ENCODE measurements at regions not wholly inside any gene's neighbourhood (a gene's known extent, or its start where the extent isn't known, plus 50 kb on each side); places are given as distances from the start of the nearest gene placed in this dataset.

DNA sequence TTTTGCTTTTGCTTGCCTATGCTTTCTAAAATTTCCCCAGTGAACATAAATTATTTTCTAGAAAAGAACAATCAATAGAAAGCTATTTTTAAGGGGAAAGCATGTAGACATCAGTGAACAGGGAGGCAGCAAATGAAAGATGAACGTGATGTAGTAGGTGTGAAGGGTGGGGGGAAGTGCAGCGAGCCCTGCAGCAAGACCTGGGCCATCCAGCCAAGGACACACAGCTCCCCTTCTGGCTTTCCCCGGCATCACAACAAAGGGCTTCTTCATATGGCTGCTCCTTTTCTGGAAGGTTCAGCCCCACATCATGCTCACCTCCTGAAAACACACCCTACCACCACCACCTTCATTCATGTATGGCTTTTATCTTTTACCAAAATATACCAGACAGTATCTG is 109.2 kb upstream of the ETS2 start:
- no peak overlapping the region for H3K27ac ChIP-seq
- TF ChIP-seq, protein P1, sequence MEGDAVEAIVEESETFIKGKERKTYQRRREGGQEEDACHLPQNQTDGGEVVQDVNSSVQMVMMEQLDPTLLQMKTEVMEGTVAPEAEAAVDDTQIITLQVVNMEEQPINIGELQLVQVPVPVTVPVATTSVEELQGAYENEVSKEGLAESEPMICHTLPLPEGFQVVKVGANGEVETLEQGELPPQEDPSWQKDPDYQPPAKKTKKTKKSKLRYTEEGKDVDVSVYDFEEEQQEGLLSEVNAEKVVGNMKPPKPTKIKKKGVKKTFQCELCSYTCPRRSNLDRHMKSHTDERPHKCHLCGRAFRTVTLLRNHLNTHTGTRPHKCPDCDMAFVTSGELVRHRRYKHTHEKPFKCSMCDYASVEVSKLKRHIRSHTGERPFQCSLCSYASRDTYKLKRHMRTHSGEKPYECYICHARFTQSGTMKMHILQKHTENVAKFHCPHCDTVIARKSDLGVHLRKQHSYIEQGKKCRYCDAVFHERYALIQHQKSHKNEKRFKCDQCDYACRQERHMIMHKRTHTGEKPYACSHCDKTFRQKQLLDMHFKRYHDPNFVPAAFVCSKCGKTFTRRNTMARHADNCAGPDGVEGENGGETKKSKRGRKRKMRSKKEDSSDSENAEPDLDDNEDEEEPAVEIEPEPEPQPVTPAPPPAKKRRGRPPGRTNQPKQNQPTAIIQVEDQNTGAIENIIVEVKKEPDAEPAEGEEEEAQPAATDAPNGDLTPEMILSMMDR (conservative IDR thresholded peaks at IDR 0.05) = no peak
- no peak for TF ChIP-seq ZFX (IDR thresholded peaks at IDR 0.05)

DNA sequence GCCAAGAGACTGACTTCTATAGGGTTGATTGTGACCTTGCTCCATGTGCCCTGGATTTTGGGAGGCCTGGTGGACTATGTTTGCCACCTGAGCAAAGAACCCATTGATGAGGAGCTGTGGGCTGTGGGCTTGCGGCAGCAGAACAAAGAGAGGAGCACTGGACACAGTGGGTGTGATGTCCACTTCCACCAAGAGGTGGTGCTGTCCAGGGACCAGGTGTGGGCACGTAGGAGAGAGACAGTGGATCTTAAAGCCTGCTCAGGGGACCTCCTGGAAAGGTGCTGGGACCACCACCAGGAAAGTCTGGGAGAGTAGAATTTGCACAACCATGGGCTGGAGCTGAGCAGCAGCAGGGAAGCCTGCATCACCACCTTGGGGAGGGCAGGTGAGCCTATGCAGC is 106.7 kb upstream of the ETS2 start:
- no peak overlapping the region for H3K27ac ChIP-seq
- no peak for TF ChIP-seq ZFX (IDR thresholded peaks at IDR 0.05)
- TF ChIP-seq, protein P1 (conservative IDR thresholded peaks at IDR 0.05) = peak; percentile 13

DNA sequence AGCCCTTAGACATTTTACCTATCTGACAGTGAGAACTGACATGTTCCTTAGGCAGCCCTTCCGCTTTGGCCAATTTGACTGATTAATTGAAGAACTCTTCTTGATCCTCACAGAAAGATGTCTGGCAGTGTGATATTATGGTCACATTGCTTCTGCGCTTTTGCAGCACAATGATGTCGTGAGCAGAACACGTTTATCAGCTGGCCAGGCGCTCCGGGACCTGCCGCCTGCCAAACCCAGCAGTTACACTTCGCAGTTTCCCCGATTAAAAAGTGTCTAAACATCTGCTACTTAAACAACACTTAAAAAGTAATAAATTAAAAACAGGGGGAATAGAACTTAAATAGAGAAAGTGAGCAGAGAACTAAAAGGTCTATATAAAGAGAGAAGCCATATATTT is 103.5 kb upstream of the ETS2 start:
- TF ChIP-seq, protein P1 (conservative IDR thresholded peaks at IDR 0.05) = no peak
- no peak for TF ChIP-seq ZFX (IDR thresholded peaks at IDR 0.05)
- no peak overlapping the region for H3K27ac ChIP-seq

DNA sequence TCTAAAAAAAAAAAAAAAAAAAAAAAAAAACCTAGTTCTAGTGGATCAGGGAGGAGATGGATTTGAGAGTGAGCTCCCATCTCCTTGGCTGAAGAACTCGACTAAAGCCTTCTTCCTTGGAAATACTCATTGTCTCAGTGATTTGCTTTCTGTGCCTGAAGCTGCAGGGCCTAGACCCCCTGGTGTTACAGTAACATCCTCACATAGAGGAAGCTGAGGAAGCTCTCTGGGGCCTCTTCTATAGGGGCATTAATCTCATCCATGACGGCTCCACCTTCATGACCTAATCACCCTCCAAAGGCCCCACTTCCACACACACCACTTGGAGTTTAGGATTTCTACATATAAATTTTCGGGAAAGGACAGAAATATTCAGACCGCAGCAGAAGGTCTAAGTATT is 95.9 kb upstream of the ETS2 start:
- no peak for TF ChIP-seq ZFX (IDR thresholded peaks at IDR 0.05)
- TF ChIP-seq, protein P1 (conservative IDR thresholded peaks at IDR 0.05) = no peak
- H3K27ac ChIP-seq = no peak overlapping the region

DNA sequence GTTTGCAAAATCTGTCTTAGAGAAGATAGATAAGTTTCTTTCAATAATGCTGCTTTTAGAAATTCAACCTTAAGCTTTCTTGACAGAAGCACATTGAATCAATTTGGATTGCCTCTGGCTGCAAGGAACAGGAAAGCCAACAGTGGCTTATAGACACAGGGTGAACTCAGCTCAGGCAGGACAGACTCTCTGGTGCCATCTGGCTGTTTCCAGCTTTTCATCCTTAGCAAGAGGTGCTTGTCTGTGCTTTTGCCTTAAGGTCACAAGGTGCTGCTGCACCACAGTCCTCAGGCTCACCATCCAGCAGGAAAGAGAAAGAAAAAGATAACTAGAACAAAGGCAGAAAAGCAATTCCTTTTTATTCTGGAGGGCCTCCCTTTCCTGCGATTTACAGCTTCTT is 93.7 kb upstream of the ETS2 start:
- TF ChIP-seq ZFX (IDR thresholded peaks at IDR 0.05) = no peak
- TF ChIP-seq, protein P1 (conservative IDR thresholded peaks at IDR 0.05) = peak; percentile 51

DNA sequence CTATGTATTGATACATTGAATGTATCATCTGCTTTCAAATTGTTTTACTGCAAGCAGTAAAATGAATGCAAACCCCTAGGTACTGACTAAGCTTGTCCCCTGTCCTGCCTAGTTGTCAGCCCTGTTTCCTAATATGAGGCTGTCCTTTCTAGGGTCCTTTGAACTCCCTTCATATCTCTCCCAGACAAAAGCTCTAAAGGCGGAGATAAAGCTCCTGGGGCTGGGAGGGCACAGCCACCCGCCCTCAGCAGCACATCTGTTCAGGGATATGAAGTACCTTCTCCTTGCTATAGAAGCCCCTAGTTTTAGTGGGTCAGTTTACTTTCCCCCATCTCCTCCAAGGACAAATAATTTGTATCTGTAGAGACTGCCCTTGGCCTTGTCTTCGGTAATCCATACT is 93.1 kb upstream of the ETS2 start:
- no peak overlapping the region for H3K27ac ChIP-seq
- no peak for TF ChIP-seq ZFX (IDR thresholded peaks at IDR 0.05)
- TF ChIP-seq, protein P1 (conservative IDR thresholded peaks at IDR 0.05) = no peak

More for the DNA sequence above, 93.7 kb upstream of the ETS2 start:
- no peak overlapping the region for H3K27ac ChIP-seq

DNA sequence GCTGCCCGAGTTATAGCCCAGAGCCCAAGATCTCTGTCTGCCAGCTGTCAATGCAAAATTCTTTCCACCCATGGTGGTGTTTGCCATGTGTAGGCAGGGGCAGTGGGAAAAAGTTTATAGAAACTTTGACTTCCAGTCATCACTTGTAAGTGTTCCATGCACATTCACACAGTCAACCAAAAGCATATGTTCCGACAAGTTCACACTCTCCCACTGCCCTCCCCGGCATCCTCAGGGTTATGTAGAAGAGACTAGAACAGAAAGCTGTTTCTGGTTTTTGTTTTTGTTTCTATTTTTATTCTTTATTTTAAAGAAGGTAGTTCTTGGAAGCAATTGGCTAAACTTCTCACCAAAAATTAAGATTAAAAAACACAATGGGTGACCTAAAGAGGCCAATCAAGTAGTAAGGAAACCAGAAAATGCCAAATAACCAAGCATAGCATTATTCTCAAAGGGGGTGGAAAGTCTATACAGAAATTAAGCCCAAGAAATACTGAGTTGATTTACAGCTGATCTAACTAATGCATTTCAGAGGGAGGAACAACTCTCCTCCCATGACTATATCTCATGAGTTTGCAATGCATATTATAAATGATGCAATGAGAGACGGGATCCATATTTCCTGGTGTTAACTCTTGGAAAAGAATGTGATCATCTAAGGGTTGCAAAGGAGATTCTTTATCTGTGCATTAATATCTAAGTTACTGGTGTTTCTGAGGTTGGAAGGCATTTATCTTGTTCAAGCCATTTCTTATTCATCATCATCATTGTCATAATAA is 91.5 kb upstream of the ETS2 start:
- TF ChIP-seq ZFX (IDR thresholded peaks at IDR 0.05) = no peak
- TF ChIP-seq, protein P1 (conservative IDR thresholded peaks at IDR 0.05) = no peak
- no peak overlapping the region for H3K27ac ChIP-seq
